ENCODE measurements at regions not wholly inside any gene's neighbourhood (a gene's known extent, or its start where the extent isn't known, plus 50 kb on each side); places are given as distances from the start of the nearest gene placed in this dataset.

- no peak for DNase-seq
These were observed 525.9 kb downstream of the FGF9 start for GRCh38 chr13:22196777-22197176.

DNA sequence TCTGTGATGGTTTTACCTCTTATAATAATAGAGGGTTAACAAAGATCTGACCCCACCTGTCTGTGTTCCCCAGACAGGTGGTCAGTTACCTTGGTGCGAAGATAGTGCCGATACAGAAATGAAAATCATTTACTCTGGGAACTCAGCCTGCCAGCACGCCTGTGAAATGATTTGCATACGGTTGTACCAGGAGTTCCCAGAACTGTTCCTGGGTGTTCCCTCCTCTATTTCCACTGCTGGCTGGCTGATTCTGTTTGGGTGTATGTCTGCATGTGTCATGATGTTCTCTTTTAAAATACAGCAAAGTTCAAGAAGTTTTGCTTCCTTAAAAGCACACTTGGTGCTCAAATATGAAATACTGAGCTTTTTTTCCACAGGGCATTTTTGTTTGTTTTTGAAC, 527.1 kb downstream of the FGF9 start:
- no peak for DNase-seq

- DNase-seq, result no peak
These were observed 527.9 kb downstream of the FGF9 start for GRCh38 chr13:22198641-22199217.

- DNase-seq, result no peak
These were observed 529.6 kb downstream of the FGF9 start for GRCh38 chr13:22200440-22200839.

DNA sequence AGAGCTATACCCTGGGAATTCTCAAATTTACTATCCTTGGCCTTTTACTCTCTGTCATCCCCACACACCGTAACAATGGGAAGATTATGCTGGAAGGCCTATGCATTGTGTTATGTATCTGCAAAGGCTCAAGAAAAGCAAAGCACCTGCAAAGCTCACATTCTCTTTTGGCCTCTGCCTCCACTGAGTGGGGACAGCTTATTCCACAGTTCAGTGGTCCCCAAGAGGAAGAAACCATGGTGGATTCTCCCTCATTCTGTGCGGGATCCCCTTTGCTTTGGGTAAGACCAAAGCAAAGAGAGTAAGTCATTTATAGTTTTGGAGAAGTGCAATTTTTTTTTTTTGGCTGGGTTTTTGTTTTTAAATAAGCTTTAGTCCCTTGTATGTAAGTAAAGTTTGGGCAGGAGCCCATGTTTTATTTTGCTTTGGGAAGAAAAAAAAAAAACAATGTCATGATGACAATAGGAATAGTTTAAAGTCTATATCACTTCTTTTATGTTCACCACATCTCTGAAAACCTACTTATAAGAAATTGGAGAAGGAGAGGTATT, 530.6 kb downstream of the FGF9 start:
- no peak for DNase-seq

DNA sequence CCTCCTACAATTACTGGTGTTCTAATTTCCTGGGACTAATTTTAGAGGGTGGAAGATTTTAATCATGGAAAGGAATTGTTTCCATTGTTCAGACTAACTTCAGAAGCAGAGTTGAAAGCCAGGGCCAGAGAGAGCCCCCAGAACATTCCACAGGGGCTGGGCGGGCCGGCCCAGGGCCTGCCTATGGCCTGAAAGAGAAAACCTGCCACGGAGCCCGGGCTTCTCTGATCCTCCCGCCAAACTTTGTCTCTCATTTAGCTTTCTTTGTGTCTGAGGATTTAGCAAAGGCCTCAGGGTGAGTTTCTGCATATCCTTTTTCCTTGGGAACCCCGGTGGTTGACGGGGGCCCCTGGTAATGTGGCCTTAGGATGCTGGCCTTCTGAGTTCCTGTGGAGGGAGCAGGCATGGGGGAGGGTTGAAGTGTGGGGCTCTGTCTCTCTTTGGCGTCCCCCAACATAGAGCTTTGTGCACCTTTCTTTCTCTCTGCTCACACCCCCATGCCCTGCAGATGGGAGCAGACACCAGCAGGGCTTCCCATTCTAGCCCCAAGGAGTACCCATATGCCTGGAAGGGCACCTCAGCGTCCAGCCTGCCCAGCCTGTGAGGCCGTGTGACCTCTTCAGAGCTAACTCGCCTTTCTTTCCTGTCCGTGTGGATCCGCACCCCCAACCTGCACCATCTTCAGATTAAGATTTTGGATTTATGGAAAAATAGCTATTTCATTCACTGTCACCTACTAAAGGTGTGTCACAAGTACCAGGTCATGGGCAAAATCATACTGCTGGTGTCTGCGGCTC, 539.5 kb downstream of the FGF9 start:
- no peak for DNase-seq

- DNase-seq, result no peak
These were observed 541.0 kb downstream of the FGF9 start for GRCh38 chr13:22211876-22212275.

DNA sequence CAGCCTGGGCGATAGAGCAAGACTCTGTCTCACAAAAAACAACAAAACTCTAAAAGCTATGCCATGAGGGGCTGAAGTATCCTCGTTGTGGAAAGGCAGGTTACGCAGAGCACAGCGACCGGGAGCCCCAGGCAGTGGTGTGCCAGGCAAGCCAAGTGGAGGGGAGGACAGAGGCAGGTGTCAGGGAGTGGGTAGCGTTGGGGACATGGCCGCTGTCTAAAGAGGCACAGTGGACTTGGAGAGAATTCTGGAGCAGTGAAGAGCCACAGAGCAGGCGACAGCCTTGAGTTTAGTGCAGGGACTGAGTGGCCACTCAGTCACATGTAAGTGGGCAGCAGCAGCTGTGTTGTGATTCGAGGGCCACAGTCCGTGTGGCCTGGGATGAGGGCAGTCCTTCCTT, 541.7 kb downstream of the FGF9 start:
- no peak for DNase-seq

DNA sequence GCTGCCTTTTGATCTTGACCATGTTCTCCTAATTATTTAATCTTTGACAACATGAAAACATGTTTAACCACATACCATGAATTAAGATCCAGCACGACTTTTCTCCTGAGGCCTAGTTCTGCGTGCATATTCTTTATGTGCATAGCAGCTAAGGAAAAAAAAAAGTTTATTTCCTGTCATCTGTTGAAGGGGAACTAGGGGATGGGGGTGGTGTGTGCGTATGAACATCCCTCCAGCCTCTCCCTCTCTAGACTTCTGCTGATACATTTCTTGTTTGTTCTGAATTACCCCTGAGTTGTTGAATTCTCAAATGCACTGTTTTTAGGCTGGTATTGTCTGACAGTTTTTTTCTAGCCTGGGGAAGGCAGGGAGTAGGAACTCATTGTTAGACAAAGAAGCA, 543.3 kb downstream of the FGF9 start:
- no peak for DNase-seq

- no peak for DNase-seq
These were observed 547.9 kb downstream of the FGF9 start for GRCh38 chr13:22218797-22219196.

- DNase-seq, result no peak
These were observed 548.8 kb downstream of the FGF9 start for GRCh38 chr13:22219709-22220108.

DNA sequence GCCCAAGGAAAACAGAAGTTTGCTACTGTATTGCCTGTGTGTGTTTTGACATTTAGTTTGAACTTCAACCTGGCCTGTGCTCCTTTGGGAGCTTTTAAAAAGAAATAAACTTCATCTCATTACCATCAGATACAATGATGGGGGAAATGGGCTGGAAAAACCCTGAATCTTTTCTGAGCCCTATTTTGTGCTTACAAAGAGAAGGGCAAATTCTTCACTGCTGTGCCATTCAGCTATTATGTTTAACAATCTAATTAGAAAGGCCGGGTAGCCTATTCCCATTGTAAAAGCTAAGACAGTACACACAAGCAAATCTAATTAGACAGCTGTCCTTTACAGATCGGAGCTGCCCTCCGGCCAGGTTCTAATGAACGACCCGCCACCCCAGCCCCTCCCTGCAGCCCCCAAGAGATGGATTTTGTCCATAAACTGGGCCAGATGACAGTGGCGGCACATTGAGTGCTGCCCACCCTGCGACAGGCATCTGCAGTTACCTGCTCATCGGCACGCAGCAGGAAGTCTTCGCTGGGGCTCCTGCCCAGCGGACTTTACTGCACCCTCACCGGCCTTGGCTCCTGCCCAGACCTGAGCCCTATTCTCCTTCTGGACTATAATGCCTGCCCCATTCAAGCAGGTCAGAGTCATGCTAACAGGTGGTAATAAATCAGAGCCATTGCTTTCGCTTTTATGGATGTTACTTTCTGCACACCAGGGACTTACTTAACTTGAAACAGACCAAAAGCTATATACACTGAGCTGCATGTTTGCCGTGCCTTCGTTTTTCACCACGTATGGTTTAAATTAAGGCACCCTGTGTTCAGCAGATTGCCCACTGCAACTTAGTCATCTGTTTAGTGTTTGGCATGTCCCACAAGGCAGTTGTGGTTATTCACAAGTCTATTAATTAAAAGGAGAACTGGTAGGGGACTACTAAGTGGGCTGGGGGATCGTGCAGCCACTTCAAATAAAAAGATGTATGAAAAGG, 549.6 kb downstream of the FGF9 start:
- no peak for DNase-seq

DNA sequence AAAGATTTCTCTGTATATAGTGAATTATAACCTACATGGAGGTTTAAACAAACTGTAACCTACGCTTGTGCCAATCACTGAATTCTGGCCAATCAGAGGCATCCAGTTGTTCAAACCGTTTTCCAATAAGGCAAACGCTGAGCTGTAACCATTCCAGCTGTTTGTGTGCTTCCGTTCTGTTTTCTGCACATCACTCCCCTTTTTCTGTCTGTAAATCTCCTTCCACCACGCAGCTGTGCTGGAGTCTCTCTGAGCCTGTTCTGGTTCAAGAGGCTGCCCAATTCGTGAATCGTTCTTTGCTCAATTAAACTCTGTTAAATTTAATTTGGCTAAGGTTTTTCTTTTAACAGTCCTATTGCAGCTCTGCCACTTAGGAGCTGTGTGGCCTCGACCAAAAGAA, 552.5 kb downstream of the FGF9 start:
- no peak for DNase-seq

DNA sequence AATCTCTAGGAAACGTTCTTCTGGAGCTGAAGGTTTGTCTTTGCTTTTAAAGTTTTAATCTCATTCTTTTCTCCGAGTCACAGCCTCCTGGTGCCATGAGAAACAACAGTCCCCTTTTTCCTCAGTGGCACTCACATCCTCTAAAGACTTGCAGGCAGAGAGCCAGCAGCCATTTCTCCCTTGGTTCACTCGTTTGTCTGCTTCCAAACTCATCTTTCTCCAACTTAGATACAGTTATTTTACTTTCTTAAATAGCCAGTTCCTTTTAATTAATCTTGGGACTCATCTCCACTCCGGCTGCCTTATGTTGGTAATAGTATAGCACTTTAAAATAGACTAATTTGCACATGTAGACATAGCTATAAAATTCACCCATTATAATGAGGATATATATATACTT, 555.2 kb downstream of the FGF9 start:
- no peak for DNase-seq

GRCh38 chr13:22227895-22228294, 557.0 kb downstream of the FGF9 start:
- DNase-seq, result no peak

DNA sequence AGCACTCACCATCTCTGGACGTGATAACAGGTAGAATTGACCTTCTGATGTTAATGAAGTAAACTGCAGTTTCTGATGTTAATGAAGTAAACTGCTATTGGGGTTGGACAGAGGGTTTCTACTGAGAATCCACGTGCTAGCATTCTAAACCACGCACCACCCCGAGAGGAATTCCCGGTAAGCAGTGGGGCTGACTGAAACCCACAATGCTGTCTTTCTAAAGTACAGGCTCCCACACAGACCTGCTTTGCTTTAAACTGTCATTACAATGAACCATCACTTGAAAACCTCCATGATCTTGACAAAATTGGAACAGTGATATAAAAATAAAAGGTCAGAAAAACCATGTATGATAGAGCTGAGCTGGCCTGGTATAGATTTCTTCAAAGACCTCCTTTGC, 559.0 kb downstream of the FGF9 start:
- no peak for DNase-seq

DNA sequence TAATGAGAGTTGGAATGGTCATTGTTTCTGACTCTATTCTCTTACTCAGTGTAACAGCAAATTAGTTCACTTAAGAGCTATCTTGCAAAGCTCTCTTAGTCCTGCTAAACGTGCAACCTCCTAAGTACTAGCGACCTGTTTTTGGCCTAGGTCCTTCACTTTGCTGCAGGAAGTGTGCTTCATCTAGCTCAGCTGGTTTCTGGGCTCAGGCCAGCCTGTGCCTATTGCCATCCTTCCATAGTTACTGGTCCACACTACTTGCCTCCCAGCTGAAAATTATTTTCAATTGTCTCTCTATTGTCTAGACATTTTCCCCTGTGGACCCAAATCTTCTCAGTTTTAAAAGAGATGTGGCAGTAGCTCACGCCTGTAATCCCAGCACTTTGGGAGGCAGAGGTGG, 561.3 kb downstream of the FGF9 start:
- DNase-seq, result no peak

DNA sequence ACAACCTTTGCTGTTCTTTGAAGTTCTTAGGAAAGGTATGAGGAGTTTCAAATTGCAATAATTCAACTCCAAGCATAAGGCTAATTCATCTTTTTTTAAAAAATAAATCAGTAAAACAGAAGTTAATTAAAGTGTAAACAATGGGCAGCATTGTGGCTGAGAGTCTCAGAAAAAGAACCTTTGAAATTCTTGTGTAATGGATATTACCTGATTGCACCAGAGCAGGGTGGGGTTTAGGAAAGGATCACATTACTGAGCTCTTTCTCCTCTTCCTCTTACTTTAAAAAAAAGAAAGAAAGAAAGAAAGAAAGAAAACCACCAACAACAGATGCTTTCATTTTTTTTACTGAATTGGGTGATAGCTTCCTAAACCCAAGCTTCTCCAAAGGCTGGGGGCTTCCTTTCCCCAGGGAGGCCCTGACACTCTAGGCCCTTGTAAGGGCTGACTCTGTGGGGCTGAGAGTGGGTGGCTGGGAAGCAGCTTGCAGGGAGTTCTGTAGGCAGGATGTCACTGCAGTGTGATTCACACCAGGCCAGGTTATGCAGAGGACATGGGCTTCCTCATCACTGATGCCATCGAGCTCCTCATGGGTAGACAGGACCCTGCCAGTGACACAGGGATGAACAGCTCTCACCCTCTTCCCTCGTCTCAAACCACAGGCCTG, 564.5 kb downstream of the FGF9 start:
- no peak for DNase-seq

DNA sequence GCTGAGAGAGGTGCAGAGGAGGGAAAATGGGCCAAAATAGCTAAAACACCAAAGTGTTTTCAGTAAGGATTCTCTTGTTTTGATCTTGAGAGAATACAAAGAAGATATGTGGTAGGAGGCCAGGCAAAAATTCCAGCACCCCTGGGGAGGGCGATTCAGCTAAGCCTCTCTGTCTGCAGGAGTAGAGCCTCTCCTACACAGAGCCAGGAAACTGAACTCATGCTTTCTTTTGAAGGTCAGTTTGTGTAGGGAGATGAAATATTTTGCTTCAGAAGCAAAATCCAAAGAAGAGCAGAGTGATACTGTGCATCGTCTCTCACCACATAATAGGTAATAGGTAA, 565.0 kb downstream of the FGF9 start:
- DNase-seq, result no peak

- DNase-seq, result no peak
These were observed 567.4 kb downstream of the FGF9 start for GRCh38 chr13:22238269-22238668.

DNA sequence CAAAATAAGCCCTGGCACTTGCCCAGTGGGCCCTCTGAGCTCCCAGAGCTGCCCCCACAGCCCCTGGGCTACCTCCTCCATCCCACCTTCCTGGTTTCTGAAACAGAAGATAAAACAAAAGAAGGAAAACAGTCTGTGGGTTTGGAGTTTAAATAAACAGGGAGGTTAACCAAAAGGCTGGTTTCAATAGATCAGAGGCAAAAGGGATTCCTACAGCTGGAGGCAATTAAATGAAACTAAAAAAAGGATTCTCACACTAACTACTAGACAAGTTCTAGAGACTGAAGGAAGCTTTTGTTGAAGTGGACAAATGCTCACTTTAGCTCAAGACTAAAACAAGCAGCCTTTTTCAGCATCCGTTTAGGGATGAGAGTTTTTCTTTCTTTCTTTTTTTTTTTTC, 569.8 kb downstream of the FGF9 start:
- no peak for DNase-seq

DNA sequence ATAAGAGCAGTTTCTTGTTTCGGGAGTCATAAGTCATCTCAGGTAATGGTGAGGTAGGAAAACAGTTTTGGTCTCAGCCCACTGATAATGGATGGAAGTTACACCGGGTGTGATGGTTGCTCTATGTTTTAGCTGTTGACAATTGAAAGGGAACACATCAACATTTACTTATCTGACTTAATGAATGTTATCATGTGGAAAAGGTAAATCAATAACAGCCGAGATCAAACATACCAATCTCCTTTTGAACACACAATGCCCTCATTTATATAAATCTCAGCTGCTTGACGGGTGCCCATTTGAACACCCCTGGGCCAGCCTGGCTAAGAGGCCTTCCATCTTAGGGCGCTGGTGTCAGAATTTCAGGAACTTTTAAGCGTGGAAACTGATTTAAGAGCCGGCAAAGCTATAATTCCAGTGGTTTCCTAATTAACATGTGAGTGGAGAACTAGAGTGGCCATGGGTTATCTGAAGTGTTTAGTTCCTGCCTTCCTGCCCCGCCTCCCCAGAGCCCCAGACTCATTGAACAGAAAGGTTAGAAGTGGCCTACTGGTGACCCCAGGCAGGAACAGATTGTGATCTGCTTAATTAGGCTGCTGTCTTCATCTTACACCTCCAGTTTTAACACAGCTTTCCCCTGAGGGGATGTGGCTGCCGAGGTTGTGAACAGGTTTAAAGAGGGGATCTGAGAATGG, 572.7 kb downstream of the FGF9 start:
- DNase-seq, result no peak

Data from activated CD4-positive, alpha-beta T cell treated with anti-CD3 and anti-CD28 coated beads, Interleukin-10, Interleukin-2, amounts not matched to agents 100 ng/mL and 50 ng/mL, durations not matched to agents 16 hours and 8 hours (primary cell).